GM23338 (cell line): ENCODE measurements at regions not wholly inside any gene's neighbourhood (a gene's known extent, or its start where the extent isn't known, plus 50 kb on each side); places are given as distances from the start of the nearest gene placed in this dataset.

Experiments
- ATAC-seq: fragments of 200-7000 bp; cut with Tn5 transposase; 3 replicates; pipeline ENCODE4 v1.9.1; 2020
- DNase-seq: peaks from one replicate; pipeline ENCODE4 v3.0.0-alpha.2; 2015; ENCODE audit warnings: low spot score
- H2AFZ ChIP-seq: fragments of 200-600 bp; sonication (generic); 2 replicates; pipeline ENCODE4 v1.8.0; 2016; ENCODE audit warnings: antibody characterized with exemption, mild to moderate bottlenecking, moderate library complexity
- H3F3A ChIP-seq: fragments of 200-600 bp; sonication (generic); replicated peaks from 2 replicates; pipeline ENCODE4 v1.8.0; 2017; ENCODE audit warnings: antibody characterized with exemption, mixed run types, low read depth
- H3K27ac ChIP-seq: fragments of 200-600 bp; sonication (generic); 2 replicates; pipeline ENCODE4 v1.6.1; 2016; ENCODE audit warnings: low read depth
- H3K27me3 ChIP-seq: fragments of 200-600 bp; sonication (generic); 2 replicates; pipeline ENCODE4 v1.8.0; 2016; ENCODE audit warnings: mild to moderate bottlenecking, mixed run types, moderate library complexity; ENCODE audit not compliant: insufficient read depth
- H3K36me3 ChIP-seq: fragments of 200-600 bp; sonication (generic); 2 replicates; pipeline ENCODE4 v1.8.0; 2016; ENCODE audit warnings: mild to moderate bottlenecking; ENCODE audit not compliant: insufficient read depth
- H3K4me1 ChIP-seq: fragments of 200-600 bp; sonication (generic); 2 replicates; pipeline ENCODE4 v1.8.0; 2016; ENCODE audit warnings: mild to moderate bottlenecking, moderate library complexity; ENCODE audit not compliant: insufficient read depth
- H3K4me2 ChIP-seq: fragments of 200-600 bp; sonication (generic); 2 replicates; pipeline ENCODE4 v1.7.1; 2017; ENCODE audit warnings: mixed run types
- H3K4me3 ChIP-seq: fragments of 200-600 bp; sonication (generic); 2 replicates; pipeline ENCODE4 v1.6.1; 2016; ENCODE audit warnings: mixed run types
- H3K79me2 ChIP-seq: fragments of 200-600 bp; sonication (generic); replicated peaks from 2 replicates; pipeline ENCODE4 v1.8.0; 2017; ENCODE audit warnings: mild to moderate bottlenecking; ENCODE audit not compliant: insufficient read depth
- H3K9me2 ChIP-seq: fragments of 200-600 bp; sonication (generic); 2 replicates; pipeline ENCODE4 v1.8.0; 2017; ENCODE audit not compliant: insufficient read depth
- H4K20me1 ChIP-seq: fragments of 200-600 bp; sonication (generic); replicated peaks from 2 replicates; pipeline ENCODE4 v1.8.0; 2017; ENCODE audit warnings: mild to moderate bottlenecking; ENCODE audit not compliant: insufficient read depth
- H3K27ac Mint-ChIP-seq: 2 replicates; pipeline ENCODE4 v1.8.0; 2020; ENCODE audit warnings: inconsistent platforms, mild to moderate bottlenecking, moderate library complexity, mixed read lengths
- H3K27me3 Mint-ChIP-seq: 3 replicates; pipeline ENCODE4 v1.8.0; 2022; ENCODE audit warnings: low read depth, mild to moderate bottlenecking, moderate library complexity, mixed read lengths, inconsistent platforms; ENCODE audit not compliant: insufficient read depth, poor library complexity
- H3K36me3 Mint-ChIP-seq: 3 replicates; pipeline ENCODE4 v1.8.0; 2021; ENCODE audit warnings: low read depth, mild to moderate bottlenecking, inconsistent platforms, moderate library complexity, mixed read lengths
- H3K4me1 Mint-ChIP-seq: 3 replicates; pipeline ENCODE4 v1.8.0; 2020; ENCODE audit warnings: mild to moderate bottlenecking, inconsistent platforms, mixed read lengths
- H3K4me3 Mint-ChIP-seq: 3 replicates; pipeline ENCODE4 v1.8.0; 2021; ENCODE audit warnings: moderate library complexity, mild to moderate bottlenecking, inconsistent platforms, mixed read lengths
- H3K9me3 Mint-ChIP-seq: 3 replicates; pipeline ENCODE4 v1.8.0; 2020; ENCODE audit warnings: moderate library complexity, mild to moderate bottlenecking, inconsistent platforms, mixed read lengths
- CREB1 ChIP-seq: fragments of 250-450 bp; sonication (Bioruptor Pico); IDR thresholded peaks from 2 replicates; pipeline ENCODE4 v1.5.0; 2020; ENCODE audit warnings: low read depth, mild to moderate bottlenecking, moderate library complexity
- ETS1 ChIP-seq: IDR thresholded peaks from 2 replicates; pipeline ENCODE4 v1.6.1; 2016; ENCODE audit warnings: antibody characterized with exemption
- EZH2 ChIP-seq: fragments of 200-600 bp; sonication (generic); IDR thresholded peaks from one replicate; pipeline ENCODE4 v1.8.0; 2017; ENCODE audit warnings: antibody characterized with exemption, mild to moderate bottlenecking, low read depth; ENCODE audit not compliant: unreplicated experiment
- EZH2phosphoT487 ChIP-seq: fragments of 200-600 bp; sonication (generic); IDR thresholded peaks from one replicate; pipeline ENCODE4 v1.8.1; 2018; ENCODE audit warnings: antibody characterized with exemption; ENCODE audit not compliant: unreplicated experiment
- NANOG ChIP-seq: IDR thresholded peaks from 2 replicates; pipeline ENCODE4 v1.6.1; 2016; ENCODE audit warnings: antibody characterized with exemption, borderline replicate concordance
- POLR2AphosphoS5 ChIP-seq: IDR thresholded peaks from 2 replicates; pipeline ENCODE4 v1.6.1; 2016; ENCODE audit warnings: antibody characterized with exemption, low read depth
- ZNF114 ChIP-seq: fragments of 250-450 bp; sonication (Bioruptor Pico); IDR thresholded peaks from 2 replicates; pipeline ENCODE4 v1.5.0; 2020; ENCODE audit warnings: mild to moderate bottlenecking, moderate library complexity
- ZNF331 ChIP-seq: fragments of 250-450 bp; sonication (Bioruptor Pico); IDR thresholded peaks from 2 replicates; pipeline ENCODE4 v1.5.0; 2020; ENCODE audit warnings: low read depth, mild to moderate bottlenecking, moderate library complexity
- ZNF462 ChIP-seq: fragments of 250-450 bp; sonication (Bioruptor Pico); IDR thresholded peaks from 2 replicates; pipeline ENCODE4 v1.5.0; 2020; ENCODE audit warnings: mild to moderate bottlenecking, moderate library complexity

GRCh38 chr9:26548781-26549290 lies 343.8 kb downstream of the CAAP1 start:
- Mint-ChIP-seq H3K4me3 (no peak overlapping the region), H3K27me3 (no peaks in the 10 kb centered on the region), H3K9me3 (no peaks in the 10 kb centered on the region; the same call in 2 of the 3 replicates), H3K27ac (no peak overlapping the region), H3K36me3 (no peaks in the 10 kb centered on the region), H3K4me1 (peaks cover 7% of the 10 kb centered on the region)
- H3K9me2 ChIP-seq = no peaks in the 10 kb centered on the region
- no peak for DNase-seq
- no peaks in the 10 kb centered on the region for H3K36me3 ChIP-seq
- no peak overlapping the region for H3K4me3 ChIP-seq
- no peak for ATAC-seq
- H3K4me1 ChIP-seq = peaks cover 9% of the 10 kb centered on the region; the same call in 1 of the 2 replicates
- H3K27me3 ChIP-seq = no peaks in the 10 kb centered on the region
- H3F3A ChIP-seq = no peaks in the 10 kb centered on the region
- H4K20me1 ChIP-seq = no peaks in the 10 kb centered on the region
- no peak overlapping the region for H3K27ac ChIP-seq
- no peak overlapping the region for H2AFZ ChIP-seq
- TF ChIP-seq POLR2AphosphoS5 = no peak
- no peak for TF ChIP-seq NANOG
- TF ChIP-seq ETS1 = no peak
- TF ChIP-seq EZH2phosphoT487 = no peak
- TF ChIP-seq CREB1 (CRISPR knock-in tag) = no peak
- TF ChIP-seq ZNF331 (CRISPR knock-in tag) = no peak
- TF ChIP-seq EZH2 = no peak
- no peak for TF ChIP-seq ZNF114 (CRISPR knock-in tag)
- TF ChIP-seq ZNF462 (CRISPR knock-in tag) = no peak
- H3K79me2 ChIP-seq = no peaks in the 10 kb centered on the region
- no peak overlapping the region for H3K4me2 ChIP-seq
